ENCODE measurements at regions not wholly inside any gene's neighbourhood (a gene's known extent, or its start where the extent isn't known, plus 50 kb on each side); places are given as distances from the start of the nearest gene placed in this dataset.

DNA sequence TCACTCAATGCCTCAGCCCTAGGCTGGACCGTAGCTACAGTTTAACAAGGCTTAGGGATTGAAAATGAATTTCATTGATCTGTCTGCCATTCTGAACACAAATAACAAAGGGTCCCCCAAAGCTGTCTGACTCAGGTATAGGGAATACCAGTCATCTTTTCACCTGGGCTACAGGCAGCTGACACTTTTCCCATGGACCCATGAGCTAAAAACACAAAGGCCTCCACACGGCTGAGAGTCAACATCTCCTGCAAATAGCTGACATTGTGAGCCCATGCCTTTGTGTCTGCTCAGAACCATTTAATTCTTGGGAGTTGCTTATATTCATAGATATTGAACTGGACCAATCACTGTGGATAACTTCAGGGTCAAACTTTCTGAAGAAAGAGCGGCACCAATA lies 121.1 kb upstream of the SLIT3 start:
- TF ChIP-seq, protein P1, sequence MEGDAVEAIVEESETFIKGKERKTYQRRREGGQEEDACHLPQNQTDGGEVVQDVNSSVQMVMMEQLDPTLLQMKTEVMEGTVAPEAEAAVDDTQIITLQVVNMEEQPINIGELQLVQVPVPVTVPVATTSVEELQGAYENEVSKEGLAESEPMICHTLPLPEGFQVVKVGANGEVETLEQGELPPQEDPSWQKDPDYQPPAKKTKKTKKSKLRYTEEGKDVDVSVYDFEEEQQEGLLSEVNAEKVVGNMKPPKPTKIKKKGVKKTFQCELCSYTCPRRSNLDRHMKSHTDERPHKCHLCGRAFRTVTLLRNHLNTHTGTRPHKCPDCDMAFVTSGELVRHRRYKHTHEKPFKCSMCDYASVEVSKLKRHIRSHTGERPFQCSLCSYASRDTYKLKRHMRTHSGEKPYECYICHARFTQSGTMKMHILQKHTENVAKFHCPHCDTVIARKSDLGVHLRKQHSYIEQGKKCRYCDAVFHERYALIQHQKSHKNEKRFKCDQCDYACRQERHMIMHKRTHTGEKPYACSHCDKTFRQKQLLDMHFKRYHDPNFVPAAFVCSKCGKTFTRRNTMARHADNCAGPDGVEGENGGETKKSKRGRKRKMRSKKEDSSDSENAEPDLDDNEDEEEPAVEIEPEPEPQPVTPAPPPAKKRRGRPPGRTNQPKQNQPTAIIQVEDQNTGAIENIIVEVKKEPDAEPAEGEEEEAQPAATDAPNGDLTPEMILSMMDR (IDR thresholded peaks at IDR 0.05), result no peak
- TF ChIP-seq POLR2A (IDR thresholded peaks at IDR 0.05), result no peak

Data from thyroid gland (tissue), 4 donors.